GM18951 (cell line): ENCODE measurements at regions not wholly inside any gene's neighbourhood (a gene's known extent, or its start where the extent isn't known, plus 50 kb on each side); places are given as distances from the start of the nearest gene placed in this dataset.

Experiments used
- POLR2A ChIP-seq: IDR thresholded peaks from 4 replicates; pipeline ENCODE4 v1.6.1; 2011; ENCODE audit warnings: mild to moderate bottlenecking; ENCODE audit not compliant: insufficient read length, insufficient read depth; ENCODE audit errors: extremely low read depth
- in situ Hi-C: fragments of 300-500 bp; cut with MboI; formaldehyde crosslinking; loops from one replicate; pipeline ENCODE4 v1.12.0; 2022; ENCODE audit warnings: low sequenced_read_pairs, mixed read lengths, inconsistent platforms; ENCODE audit not compliant: unreplicated experiment

DNA sequence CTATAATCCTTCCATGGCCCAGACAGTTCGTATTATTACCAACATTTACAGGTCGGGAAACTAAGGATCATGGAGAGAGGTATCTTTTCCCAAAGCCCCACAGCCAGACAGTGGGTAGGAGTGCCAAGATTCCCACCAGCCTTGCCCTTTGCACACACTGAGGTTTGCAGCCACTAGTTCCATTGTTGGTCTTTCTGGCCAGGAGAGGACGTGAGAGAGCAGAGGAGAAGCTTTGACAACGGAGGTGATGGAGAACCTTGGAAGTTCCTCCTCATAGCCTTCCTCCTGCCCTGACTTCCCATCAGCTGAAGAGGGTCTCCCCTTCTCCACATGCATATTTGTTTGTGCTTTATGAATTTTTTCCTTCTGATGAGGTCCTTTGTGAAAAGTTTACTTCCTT lies 50.5 kb upstream of the PLCL2 start:
- no peak for TF ChIP-seq POLR2A
- in situ Hi-C loops = loop anchor here (25.0 kb wide), 1 partner anchor 403 kb away; no protein-coding TSS in a partner anchor

GRCh38 chr3:16834753-16835152 lies 50.0 kb upstream of the PLCL2 start:
- in situ Hi-C loops = loop anchor here (25.0 kb wide), 1 partner anchor 403 kb away; no protein-coding TSS in a partner anchor
- no peak for TF ChIP-seq POLR2A
